Amygdala (tissue), 56 donors: ENCODE measurements at regions not wholly inside any gene's neighbourhood (a gene's known extent, or its start where the extent isn't known, plus 50 kb on each side); places are given as distances from the start of the nearest gene placed in this dataset.
"Not testable (repeated sequence)": the region's sequence is repeated elsewhere in the genome, so short reads cannot be mapped to it uniquely, and the experiment has no call there.

ENCODE experiments used
- DNase-seq, 56 donors: peaks; one replicate each; lab custom pipeline; 2025; lab: John Stamatoyannopoulos, UW

GRCh38 chr12:67758521-67758920 lies 110.0 kb downstream of the DYRK2 start:
- no peak for DNase-seq

GRCh38 chr12:67759829-67760228 lies 111.3 kb downstream of the DYRK2 start:
- DNase-seq = no peak

- no peak for DNase-seq
These were observed 112.2 kb downstream of the DYRK2 start for GRCh38 chr12:67760586-67761275.

GRCh38 chr12:67761566-67761965 lies 113.0 kb downstream of the DYRK2 start:
- no peak for DNase-seq

GRCh38 chr12:67764055-67764454 lies 115.5 kb downstream of the DYRK2 start:
- no peak for DNase-seq

GRCh38 chr12:67764946-67765619 lies 116.5 kb downstream of the DYRK2 start:
- no peak for DNase-seq

GRCh38 chr12:67765776-67766766 lies 117.5 kb downstream of the DYRK2 start:
- DNase-seq = no peak

- peak in 9 of 56 donors; percentile 5 to 32 (median 14) for DNase-seq
These were observed 124.0 kb downstream of the DYRK2 start for GRCh38 chr12:67772267-67773169.

GRCh38 chr12:67773896-67774295 lies 125.4 kb downstream of the DYRK2 start:
- no peak for DNase-seq

GRCh38 chr12:67774983-67775587 lies 126.5 kb downstream of the DYRK2 start:
- no peak for DNase-seq

- DNase-seq = no peak
These were observed 132.1 kb downstream of the DYRK2 start for GRCh38 chr12:67780580-67781084.

GRCh38 chr12:67782573-67782972 lies 134.0 kb downstream of the DYRK2 start:
- DNase-seq = no peak

- DNase-seq = no peak
These were observed 134.8 kb downstream of the DYRK2 start for GRCh38 chr12:67783393-67783792.

- no peak for DNase-seq
These were observed 136.3 kb downstream of the DYRK2 start for GRCh38 chr12:67784831-67785230.

GRCh38 chr12:67786086-67786485 lies 137.5 kb downstream of the DYRK2 start:
- DNase-seq = no peak

GRCh38 chr12:67788118-67788517 lies 139.6 kb downstream of the DYRK2 start:
- DNase-seq = no peak

GRCh38 chr12:67789266-67789665 lies 140.7 kb downstream of the DYRK2 start:
- DNase-seq = no peak

GRCh38 chr12:67790660-67791059 lies 142.1 kb downstream of the DYRK2 start:
- no peak for DNase-seq

GRCh38 chr12:67791362-67791761 lies 142.8 kb downstream of the DYRK2 start:
- not testable (repeated sequence) for DNase-seq
